HG03342 (cell line): ENCODE measurements at regions not wholly inside any gene's neighbourhood (a gene's known extent, or its start where the extent isn't known, plus 50 kb on each side); places are given as distances from the start of the nearest gene placed in this dataset.

Experiments used
- ATAC-seq: cut with Tn5 transposase; IDR thresholded peaks from one replicate; pipeline ENCODE4 v1.9.1; 2021; ENCODE audit warnings: mild to moderate bottlenecking, moderate library complexity; ENCODE audit not compliant: unreplicated experiment

DNA sequence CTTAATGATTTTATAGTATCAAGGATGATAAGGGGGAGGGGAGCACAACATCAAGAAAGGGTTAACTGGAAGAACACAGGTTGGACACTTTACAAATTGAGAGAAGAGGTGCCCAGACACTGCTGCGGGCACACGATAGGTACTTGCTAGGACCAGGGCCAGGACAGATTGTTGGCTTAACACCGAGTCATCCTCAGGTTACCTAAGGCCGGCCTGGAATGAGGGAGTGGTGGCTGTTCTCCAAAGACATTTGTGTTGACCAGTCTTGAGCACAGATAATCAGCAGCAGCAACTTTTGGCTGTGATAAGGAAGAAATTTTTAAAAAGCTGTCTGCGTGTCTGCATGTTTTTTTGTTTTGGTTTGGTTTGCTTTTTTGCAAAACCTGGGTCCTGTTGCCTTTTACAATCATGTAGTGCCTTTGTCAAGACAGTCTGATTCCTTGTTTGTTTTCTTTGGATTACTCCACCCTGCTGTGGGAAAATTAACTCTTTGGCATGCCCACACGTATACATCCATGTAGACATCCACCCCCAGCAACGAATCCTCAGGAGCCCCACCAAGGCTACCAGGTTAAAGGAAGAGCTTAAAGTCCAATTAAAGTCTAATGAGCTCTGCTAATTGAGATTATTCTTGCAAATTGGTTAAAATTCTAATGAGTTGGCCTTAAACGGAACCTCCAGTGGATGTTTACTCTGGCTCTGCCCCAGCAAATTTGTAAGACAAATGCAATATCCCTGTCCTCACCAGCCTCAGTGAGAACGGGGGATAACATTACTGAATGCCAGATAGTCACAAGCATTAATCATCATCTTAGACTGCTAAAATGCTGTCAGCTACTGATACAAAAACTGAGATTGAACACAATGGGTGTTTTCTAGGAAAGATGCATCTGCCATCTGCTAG is 382.3 kb downstream of the ACTL7B start:
- ATAC-seq, result no peak

DNA sequence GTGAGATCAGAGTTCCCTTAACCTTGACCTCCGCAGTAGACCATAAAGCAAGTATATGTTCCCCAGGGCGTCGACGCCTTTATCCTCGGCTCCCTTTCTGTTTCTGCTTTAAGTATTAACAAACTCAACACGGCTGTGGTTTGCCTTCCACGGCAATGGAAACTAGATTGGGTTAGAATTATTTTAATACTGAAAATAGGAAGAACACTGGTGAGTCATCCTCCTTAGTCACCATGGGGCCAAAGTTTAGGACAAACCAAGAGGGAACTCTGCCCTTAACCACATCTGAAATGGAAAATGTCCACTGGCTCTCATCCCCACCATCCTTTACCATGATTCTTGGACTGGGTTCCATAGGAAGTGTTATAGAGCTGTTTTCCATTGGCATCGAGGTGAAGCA is 386.1 kb downstream of the ACTL7B start:
- ATAC-seq, result no peak

DNA sequence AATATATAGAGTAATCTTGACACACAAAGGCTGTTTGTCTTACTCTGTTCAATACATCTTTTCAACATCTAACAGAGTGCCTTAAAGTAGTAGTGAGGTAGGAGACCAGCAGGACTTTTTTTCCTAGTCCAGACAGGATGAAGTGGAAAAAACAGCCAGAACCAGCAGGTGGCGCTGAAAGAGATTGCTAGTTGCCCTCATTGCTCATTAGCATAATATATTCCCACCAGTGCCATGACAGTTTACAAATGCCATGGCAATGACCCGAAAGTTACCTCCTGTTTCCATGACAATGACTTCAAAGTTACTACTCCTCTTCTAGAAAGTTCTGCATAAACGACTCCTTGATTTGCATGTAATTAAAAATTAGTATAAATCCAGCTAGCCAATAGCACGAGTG is 387.4 kb downstream of the ACTL7B start:
- ATAC-seq, result peak; percentile 62

DNA sequence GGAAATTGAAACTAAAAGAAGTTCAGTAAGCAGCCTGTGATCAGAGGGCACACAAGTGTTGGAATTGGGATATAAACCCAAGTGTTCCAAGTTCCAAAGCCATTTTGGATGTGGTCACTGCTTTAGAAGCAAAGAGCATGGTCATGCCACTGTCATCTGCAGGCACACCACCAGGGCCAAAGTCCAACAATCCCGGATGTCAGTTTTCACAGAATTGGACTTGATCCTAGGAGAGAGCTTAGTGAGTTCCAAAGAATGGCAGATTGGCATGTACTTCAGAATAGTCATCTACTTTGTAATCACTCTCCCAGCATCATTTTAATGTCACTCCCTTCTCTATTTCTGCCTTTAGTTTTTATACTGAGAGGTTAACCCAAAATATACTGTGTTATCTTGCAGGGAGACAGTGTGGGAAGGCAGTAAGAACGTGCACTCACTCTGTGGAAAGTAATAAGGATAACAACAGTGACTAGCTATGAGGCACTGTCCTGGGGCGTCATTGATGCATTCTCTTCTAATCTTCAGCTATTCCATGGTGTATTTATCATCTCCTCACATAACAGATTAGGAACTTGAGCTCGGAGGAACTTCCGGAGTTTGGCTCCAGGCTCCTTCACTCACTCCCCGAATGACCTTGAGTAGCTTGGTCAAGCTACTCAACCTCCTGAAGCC is 388.0 kb downstream of the ACTL7B start:
- ATAC-seq, result peak; percentile 12

DNA sequence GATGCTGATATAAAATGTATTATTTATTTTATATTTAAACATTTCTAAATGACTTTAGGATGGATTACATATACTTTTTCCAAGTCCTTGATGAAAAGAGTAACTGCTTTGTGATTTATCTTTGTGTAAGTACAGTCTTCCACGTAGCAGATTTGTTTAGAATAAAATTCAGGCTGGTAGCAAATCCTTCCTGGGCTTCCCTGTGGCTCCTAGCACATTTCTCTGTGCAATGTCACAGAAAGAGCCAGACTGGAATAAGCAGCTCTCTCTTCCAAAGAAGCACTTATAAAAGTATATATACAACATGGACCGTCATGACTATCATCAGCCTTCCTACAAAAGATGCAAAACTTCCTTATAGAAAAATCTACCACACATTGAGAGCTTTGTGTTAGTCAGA is 388.6 kb downstream of the ACTL7B start:
- ATAC-seq, result no peak

DNA sequence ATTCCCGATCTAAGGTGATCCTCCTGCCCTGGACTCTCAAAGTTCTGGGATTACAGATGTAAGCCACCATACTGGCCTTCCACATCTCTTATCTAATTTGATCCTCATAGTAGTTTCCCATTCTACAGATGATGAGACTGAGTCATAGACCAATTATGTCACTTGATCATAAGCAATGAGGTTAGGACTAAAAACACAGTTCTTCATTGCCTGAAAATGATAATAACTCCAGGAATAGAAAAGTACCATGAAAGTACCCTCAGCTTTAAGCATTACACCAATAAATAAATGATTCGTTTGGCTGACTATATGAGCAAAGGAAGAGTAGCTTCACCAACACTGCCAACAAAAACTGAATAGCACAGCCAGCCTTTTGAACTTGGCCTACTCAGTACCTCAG is 389.5 kb downstream of the ACTL7B start:
- no peak for ATAC-seq

DNA sequence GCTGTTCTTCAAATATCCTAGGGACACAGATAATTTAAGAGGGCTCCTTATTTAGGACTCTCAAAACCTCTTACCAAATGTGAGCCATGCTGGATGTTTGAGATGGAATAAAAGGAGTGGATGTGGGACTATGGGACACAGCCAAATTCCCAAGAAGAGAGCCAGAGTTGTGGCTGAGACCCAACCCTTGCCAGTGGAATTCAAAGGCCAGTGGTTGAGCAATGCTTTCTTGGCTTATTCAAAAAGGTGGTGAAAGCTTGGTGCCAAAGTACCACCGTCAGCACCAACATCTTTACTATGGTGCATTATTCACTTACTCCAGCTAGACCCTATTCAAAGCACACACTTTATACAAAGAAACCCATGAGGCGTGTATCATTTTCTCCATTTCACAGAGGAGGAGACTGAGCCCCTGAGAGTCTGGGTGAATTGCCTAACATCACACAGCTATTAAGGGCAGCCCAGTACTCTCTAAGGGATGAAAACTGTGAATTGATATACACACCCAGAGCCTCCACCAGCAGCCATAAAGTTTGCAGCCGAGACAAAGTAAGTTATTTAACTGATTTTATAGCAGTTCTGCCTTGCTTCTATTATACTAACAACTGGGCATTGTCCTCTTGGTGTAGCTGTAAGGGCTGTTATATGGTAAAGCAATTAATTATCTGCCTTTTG is 391.7 kb downstream of the ACTL7B start:
- ATAC-seq, result no peak

DNA sequence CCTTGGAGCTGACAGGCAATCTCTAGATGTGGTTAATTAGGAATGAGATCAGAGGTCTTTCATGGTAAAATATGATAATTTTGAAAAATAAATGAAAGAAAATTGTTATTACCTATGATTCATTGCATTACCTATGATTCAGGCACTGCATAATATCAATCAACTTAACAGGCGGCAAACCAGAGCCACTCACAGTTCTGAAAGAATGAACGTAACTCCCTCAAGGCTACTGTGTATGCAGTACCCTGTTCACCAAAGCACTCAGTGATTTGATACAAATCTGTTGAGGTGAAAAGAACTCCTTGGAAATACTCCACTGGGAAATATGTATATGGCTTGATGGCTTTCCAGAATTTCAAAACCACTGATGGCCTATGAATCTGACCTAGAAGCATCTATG is 398.9 kb downstream of the ACTL7B start:
- ATAC-seq, result no peak

DNA sequence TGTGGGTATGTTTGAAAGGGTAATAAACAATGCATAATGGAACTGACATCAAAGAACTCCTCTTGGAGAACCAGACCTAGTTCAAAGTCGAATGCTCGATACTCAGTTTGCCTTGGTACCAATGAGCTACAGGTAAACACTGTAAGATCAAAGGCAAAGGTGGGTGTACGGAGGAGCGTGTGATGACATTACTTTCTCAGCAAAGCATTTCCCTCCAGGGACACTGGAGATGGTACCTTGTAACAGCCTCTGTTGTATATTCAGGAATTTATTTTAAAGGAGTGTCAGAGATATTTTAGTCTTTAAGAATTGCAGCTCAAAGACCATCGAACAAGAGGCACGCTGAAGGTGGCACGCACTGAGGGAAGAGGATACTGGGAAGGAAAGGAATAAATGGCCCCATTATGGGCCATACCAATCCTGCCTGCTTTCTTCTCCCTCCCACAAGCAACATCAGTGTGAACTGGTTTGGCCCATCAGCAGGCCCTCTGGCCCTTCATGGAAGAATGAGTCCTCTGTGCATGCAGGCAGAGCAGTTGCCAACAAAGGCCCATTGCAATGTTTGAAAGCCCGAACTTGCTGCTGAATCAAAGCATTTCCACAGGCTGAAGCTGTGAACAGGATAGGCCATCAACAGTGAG is 410.2 kb downstream of the ACTL7B start:
- ATAC-seq, result no peak

DNA sequence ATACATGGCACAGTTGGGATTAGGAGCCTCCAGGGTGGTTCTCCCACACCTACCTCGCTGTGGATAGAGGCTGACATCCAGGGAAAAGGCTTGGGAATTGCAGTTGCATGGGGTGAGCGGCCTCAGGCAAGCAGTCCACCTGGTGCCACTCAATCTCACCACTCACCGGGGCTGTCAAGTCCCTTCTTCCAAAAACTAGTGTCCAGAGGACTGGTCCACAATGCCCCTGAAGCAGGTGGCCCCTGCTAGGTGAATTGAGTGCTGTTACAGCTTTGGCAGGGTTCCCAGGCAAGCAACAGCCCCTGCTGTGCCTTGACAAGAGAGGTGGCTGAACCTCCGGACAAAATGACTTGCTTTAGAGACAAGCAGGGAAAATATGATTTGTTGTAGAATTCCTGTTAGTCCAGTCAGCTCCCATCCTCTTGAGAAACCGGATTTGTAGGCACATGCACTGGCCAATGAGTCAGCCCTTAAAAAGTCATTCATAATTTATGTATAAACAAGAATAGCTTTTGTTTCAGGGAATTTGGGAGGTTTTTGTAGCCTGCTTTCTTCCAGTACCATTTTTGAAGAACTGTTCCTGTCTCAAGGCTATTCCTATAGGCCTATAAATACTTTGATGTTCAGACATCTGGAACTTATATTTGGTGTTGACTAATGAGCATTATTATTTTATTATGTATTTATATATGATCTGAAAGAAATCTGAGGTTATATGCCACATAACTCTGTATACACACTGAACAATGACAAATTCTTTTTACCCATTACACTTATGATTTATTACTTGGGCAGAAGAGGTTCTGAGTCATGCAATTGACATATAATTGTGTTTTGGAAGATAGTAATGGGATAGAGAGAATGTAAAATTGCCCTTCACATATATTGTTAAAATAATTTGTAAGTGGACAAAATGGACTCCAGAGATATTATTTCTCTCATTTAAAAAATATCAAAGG is 411.1 kb downstream of the ACTL7B start:
- ATAC-seq, result no peak

DNA sequence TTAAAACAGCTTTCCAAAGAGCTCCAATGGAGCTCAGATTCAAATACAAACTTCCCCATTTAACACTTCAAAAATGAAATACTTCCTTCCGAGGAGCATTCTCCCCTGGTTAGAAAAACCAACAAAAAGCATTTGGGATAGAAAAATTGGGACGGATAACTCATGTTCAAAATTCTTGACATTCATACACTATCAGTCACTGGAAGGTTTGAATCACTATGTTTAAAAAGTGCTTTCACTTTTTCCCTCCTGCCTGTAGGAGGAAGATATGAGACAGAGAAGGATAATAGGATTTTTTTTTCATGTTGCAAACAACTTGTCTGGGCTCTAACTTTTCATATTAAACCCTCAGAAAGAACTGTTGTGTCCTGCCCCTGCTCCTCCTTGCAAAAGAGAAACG is 412.0 kb downstream of the ACTL7B start:
- ATAC-seq, result no peak

DNA sequence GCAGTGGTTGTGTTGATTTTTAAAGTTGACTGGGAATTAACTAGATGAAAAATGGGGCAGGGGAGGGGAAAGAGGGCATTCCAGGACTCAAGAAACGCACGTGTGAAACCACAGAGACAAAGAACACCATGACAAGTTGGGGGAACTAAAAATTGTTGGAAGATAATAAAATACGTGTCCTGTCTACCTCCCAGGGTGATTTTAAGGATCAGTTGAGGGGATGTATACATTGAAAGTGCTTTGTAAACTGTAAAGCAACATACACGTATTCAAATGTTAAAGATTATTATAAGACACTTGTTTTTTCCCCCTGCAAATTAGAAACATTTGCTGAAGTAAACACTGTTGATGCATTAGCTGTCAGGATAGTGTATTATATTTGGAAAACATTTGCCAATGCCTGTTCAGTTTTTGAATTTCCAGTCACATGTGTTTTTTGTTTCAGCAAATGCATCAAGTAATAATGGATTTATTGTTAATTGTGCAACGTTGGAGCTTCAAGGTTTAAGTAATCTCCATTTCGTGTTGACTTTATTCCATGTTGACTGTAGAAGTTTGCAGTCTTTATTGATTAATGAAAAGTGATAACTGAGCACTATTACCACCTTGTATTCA is 412.7 kb downstream of the ACTL7B start:
- ATAC-seq, result no peak

DNA sequence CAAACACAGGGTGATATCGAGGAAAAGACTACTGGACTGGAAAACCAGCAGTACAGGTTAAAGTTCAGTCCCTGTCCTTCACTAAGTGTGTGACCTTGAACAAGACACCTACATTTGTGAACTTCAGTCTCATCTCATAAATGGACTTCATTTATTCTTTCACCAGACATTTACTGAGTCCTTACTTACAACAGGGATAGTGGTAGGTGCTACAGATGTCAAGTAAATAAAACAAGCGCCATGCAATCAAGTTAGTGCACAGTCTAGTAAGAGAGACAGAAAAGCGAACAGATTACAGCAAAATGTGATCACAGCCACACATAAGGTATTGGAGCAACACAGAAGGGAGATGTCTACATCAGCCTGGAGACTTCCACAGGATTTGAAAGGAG is 413.2 kb downstream of the ACTL7B start:
- no peak for ATAC-seq

DNA sequence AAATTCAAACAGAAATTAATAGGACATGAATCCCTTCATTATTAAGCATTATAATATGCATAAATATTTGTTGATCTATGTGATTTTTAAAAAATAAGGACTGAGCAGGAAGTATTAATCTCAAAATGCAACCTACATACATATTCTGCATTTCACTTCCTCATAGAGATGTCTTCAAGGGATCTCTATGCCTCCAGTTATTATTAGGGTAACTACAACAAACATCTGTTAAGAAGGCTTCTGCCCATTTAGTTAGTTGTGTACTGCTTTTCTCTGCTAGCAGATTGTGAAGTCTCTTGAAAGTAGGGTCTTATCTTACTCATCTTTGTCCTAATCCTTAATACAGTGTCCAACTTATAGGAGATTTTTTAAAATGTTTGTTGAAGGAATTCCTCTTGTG is 414.1 kb downstream of the ACTL7B start:
- no peak for ATAC-seq

DNA sequence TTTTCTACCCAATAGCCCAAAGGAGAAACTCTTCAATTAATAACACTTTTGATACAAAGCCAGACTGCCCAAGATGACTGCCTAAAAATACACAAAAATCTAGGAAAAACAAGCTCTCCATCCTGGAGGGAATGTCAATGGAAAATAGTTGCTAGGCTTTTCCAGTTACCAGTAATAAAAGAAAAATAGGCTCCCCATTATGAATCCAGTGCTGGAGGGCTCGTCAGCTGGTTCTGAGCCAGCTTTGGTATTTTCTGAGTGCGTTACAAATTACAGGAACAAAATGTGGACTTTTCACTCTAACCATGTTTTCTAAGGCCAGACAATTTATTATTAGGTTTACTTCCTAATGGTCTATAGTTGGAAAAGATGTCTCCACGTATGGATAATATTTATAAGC is 414.5 kb downstream of the ACTL7B start:
- no peak for ATAC-seq

DNA sequence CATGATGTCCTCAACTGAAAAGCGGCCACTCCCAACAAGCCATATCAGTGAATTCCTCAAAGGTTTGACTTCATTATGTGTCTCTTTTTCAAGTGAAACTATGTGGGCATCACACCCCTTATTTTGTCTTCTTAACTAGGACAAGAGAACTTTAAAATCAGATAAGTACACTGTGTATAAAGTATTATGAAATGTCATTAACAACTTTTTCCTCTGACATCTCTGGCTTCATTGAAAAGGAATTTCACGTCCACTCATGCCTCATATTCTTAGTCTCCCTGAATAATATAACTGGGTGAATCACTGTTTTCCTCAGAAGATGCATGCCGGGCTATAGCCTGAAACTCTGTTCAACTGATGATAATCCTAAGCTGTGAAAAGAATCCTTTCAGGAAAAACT is 415.8 kb downstream of the ACTL7B start:
- ATAC-seq, result no peak

DNA sequence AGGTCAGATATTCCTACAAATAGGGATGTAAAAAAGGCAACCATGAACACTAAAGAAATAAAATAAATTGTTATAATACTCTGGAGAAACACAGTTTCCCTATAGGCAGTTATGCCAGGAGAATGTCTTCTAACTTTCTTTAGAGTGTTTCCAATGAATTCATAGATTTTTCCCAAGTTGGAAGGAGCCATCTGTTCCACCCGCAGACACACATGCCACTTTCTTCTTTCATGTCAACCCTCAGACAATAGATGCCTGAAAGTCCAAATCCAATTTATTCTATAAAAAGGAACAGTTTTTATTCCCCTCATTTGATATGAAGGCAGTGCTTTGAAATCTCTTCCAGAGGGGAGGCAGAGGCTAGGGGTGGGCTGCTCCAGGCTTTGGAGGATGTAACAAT is 418.1 kb downstream of the ACTL7B start:
- ATAC-seq, result no peak

DNA sequence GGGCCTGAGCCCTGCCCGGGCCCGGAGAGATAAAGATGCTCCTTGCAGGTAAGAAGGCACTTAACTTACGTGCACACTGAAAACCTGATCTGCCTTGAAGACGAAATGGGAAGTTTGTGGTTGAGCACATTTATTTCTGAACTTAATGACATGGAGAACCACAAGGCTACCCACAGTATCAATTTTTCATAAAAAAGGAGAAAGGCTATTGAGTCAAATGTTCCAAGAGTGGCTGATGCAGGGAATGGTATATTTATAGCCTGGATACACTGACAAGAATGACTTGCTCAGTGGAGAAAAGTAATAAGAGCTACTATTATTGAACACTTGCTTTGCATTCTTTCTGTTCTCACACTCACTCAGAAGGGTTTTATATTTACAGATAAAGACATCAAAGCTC is 419.3 kb downstream of the ACTL7B start:
- no peak for ATAC-seq

DNA sequence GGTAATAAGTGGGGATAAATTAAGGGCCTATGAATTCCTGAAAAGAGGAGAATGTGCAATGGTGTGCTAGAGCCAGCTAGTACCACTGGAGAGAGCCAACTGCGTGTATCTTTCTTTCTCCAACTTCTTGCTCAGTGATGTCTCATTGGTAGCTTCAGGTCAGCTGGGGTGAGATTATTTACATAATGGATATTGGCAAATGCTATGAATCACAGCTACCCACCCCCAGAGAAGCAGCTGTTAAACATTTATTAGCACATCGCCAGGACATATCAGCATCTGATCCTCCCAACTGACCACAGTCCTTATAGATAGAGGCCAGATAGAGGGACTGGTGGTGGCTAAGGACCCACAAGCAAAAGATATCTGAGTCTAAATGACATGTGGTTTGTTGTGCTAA is 421.3 kb downstream of the ACTL7B start:
- ATAC-seq, result no peak

DNA sequence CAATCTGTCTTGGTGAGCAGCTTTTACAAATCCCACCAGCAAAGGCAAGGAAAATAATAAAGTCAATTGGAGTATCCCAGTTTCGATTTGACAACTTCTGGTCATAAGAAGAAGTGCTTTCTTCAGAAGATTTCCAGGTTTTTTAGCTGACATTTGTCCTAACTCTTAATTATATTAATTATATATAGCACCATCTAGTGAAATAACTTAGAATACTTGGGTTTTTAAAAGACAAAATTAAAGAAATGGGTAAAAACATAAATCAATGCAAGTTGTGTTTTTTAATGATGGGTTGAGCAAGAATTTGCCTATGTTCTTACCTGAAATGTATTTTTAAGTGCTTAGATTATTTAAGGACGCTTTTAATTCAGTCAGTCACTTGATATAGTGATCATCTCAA is 421.8 kb downstream of the ACTL7B start:
- ATAC-seq, result no peak
